ENCODE measurements at regions not wholly inside any gene's neighbourhood (a gene's known extent, or its start where the extent isn't known, plus 50 kb on each side); places are given as distances from the start of the nearest gene placed in this dataset.

DNA sequence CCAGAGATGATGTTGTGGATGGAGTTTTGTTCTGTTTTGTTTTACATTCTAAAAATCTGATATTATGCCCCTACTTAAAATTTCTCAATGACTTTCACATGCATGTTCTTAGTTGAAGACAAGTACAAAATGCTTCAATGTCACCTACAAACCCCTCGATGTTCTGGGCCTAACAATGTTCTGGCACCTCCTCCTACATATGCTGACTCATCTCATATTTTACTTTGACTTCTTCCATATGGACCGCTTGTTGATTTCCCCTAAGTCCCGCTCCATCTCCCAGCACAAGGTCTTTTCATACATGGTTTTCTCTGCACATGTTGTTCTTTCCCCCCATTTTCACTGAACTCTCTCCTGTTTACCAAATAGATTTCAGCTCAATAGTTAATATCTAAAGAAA, 441.4 kb downstream of the CNTN6 start:
- no peak for TF ChIP-seq CTCF (IDR thresholded peaks at IDR 0.05)
- no peak for TF ChIP-seq GATA2 (CRISPR knock-in tag; IDR thresholded peaks at IDR 0.05)
- TF ChIP-seq JUND (IDR thresholded peaks at IDR 0.05) = no peak
- no peak for TF ChIP-seq EP300 (IDR thresholded peaks at IDR 0.05; ENCODE audit: borderline replicate concordance in 1 of 2, low read depth in 1 of 2, low read length in 1 of 2)
- no peak for TF ChIP-seq RCOR1 (IDR thresholded peaks at IDR 0.05; ENCODE audit: low read length)
- no peak for TF ChIP-seq RAD21 (IDR thresholded peaks at IDR 0.05; ENCODE audit: low read length)
- no peak for TF ChIP-seq USF2 (IDR thresholded peaks at IDR 0.05; ENCODE audit: borderline replicate concordance, low read depth, low read length)
- TF ChIP-seq SMC3 (IDR thresholded peaks at IDR 0.05; ENCODE audit: low read depth, low read length) = no peak
- TF ChIP-seq, protein P1, sequence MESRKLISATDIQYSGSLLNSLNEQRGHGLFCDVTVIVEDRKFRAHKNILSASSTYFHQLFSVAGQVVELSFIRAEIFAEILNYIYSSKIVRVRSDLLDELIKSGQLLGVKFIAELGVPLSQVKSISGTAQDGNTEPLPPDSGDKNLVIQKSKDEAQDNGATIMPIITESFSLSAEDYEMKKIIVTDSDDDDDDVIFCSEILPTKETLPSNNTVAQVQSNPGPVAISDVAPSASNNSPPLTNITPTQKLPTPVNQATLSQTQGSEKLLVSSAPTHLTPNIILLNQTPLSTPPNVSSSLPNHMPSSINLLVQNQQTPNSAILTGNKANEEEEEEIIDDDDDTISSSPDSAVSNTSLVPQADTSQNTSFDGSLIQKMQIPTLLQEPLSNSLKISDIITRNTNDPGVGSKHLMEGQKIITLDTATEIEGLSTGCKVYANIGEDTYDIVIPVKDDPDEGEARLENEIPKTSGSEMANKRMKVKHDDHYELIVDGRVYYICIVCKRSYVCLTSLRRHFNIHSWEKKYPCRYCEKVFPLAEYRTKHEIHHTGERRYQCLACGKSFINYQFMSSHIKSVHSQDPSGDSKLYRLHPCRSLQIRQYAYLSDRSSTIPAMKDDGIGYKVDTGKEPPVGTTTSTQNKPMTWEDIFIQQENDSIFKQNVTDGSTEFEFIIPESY (IDR thresholded peaks at IDR 0.05; ENCODE audit: borderline replicate concordance, low read depth) = no peak
- no peak for TF ChIP-seq FOXM1 (IDR thresholded peaks at IDR 0.05; ENCODE audit: low read depth)
- no peak for TF ChIP-seq ELF1 (IDR thresholded peaks at IDR 0.05)
- TF ChIP-seq, protein P2, sequence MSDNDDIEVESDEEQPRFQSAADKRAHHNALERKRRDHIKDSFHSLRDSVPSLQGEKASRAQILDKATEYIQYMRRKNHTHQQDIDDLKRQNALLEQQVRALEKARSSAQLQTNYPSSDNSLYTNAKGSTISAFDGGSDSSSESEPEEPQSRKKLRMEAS (IDR thresholded peaks at IDR 0.05; ENCODE audit: low read depth) = no peak
- TF ChIP-seq MXI1 (IDR thresholded peaks at IDR 0.05; ENCODE audit: low read depth, low read length) = no peak
